PC-3 (cell line): ENCODE measurements at regions not wholly inside any gene's neighbourhood (a gene's known extent, or its start where the extent isn't known, plus 50 kb on each side); places are given as distances from the start of the nearest gene placed in this dataset.

ENCODE experiments used
- ATAC-seq: fragments of 200-7000 bp; cut with Tn5 transposase; 2 replicates; pipeline ENCODE4 v1.9.1; 2020; ENCODE audit warnings: mild to moderate bottlenecking, moderate library complexity
- BruUV-seq: library from RNA; stranded (reverse); fragments of 400-500 nt; replicated peaks from 2 replicates; lab custom pipeline; 2021; lab: Mats Ljungman, UMichigan
- CTCF ChIA-PET: fragments of 300-600 bp; sonication (Branson Sonifier 250); formaldehyde crosslinking; loops from one replicate; lab custom pipeline; 2022; ENCODE audit warnings: antibody characterized with exemption; lab: Charles Lee
- POLR2A ChIA-PET: fragments of 300-600 bp; sonication (Branson Sonifier 250); formaldehyde crosslinking; loops from one replicate; lab custom pipeline; 2022; ENCODE audit warnings: antibody characterized with exemption; ENCODE audit not compliant: unreplicated experiment; lab: Charles Lee
- DNase-seq: peaks from one replicate; pipeline ENCODE4 v3.0.0-alpha.2; 2015
- H2AFZ ChIP-seq: fragments of 300-600 bp; sonication (generic); 2 replicates; pipeline ENCODE4 v1.6.0; 2016; ENCODE audit warnings: antibody characterized with exemption, low read length
- H3F3A ChIP-seq: fragments of 300-600 bp; sonication (generic); one replicate; pipeline ENCODE4 v1.6.0; 2017; ENCODE audit warnings: antibody characterized with exemption, low read length, control low read depth, mild to moderate bottlenecking; ENCODE audit not compliant: unreplicated experiment
- H3K27ac ChIP-seq: fragments of 300-600 bp; sonication (generic); 2 replicates; pipeline ENCODE4 v1.5.1; 2016; ENCODE audit warnings: mild to moderate bottlenecking, low read length
- H3K27me3 ChIP-seq: fragments of 300-600 bp; sonication (generic); 2 replicates; pipeline ENCODE4 v1.6.1; 2016; ENCODE audit warnings: low read length, mixed read lengths
- H3K36me3 ChIP-seq: fragments of 300-600 bp; sonication (generic); 2 replicates; pipeline ENCODE4 v1.6.1; 2016; ENCODE audit warnings: low read depth, mixed run types, low read length, mixed read lengths
- H3K4me1 ChIP-seq: fragments of 300-600 bp; sonication (generic); 2 replicates; pipeline ENCODE4 v1.5.1; 2016; ENCODE audit warnings: low read length; ENCODE audit not compliant: insufficient read depth
- H3K4me2 ChIP-seq: fragments of 300-600 bp; sonication (generic); 2 replicates; pipeline ENCODE4 v1.6.0; 2016; ENCODE audit warnings: low read length
- H3K4me3 ChIP-seq: fragments of 300-600 bp; sonication (generic); 2 replicates; pipeline ENCODE4 v1.5.1; 2016; ENCODE audit warnings: mild to moderate bottlenecking, low read length, mixed read lengths
- H3K79me2 ChIP-seq: fragments of 300-600 bp; sonication (generic); 2 replicates; pipeline ENCODE4 v1.6.1; 2017; ENCODE audit warnings: low read length, mixed read lengths
- H3K9ac ChIP-seq: fragments of 300-600 bp; sonication (generic); 2 replicates; pipeline ENCODE4 v1.6.0; 2016; ENCODE audit warnings: mild to moderate bottlenecking, low read length
- H3K9me2 ChIP-seq: fragments of 300-600 bp; sonication (generic); replicated peaks from 2 replicates; pipeline ENCODE4 v1.6.1; 2016; ENCODE audit warnings: mixed run types, low read length, mixed read lengths
- H3K9me3 ChIP-seq: fragments of 300-600 bp; sonication (generic); 2 replicates; pipeline ENCODE4 v1.6.1; 2016; ENCODE audit warnings: low read length, mixed read lengths
- H4K20me1 ChIP-seq: fragments of 300-600 bp; sonication (generic); 2 replicates; pipeline ENCODE4 v1.6.1; 2016; ENCODE audit warnings: low read length, mixed read lengths
- CTCF ChIP-seq: fragments of 300-600 bp; sonication (generic); conservative IDR thresholded peaks from 2 replicates; pipeline ENCODE4 v1.5.1; 2017; ENCODE audit warnings: antibody characterized with exemption, low read depth, mild to moderate bottlenecking, low read length
- EZH2 ChIP-seq: fragments of 300-600 bp; sonication (generic); IDR thresholded peaks from one replicate; pipeline ENCODE4 v1.6.1; 2017; ENCODE audit warnings: antibody characterized with exemption, mild to moderate bottlenecking, low read length; ENCODE audit not compliant: unreplicated experiment
- EZH2phosphoT487 ChIP-seq: fragments of 300-600 bp; sonication (generic); IDR thresholded peaks from 2 replicates; pipeline ENCODE4 v1.6.1; 2018; ENCODE audit warnings: mild to moderate bottlenecking, antibody characterized with exemption, low read length, borderline replicate concordance
- intact Hi-C: fragments of 100-400 bp; cut with micrococcal nuclease; formaldehyde crosslinking; loops from 2 replicates; pipeline ENCODE4 v1.9.0; 2023

- H2AFZ ChIP-seq = no peak overlapping the region
- no peak for TF ChIP-seq EZH2phosphoT487
- no peak for TF ChIP-seq CTCF
- no peak for TF ChIP-seq EZH2
- no peaks in the 10 kb centered on the region for H4K20me1 ChIP-seq
- no peak overlapping the region for H3K4me3 ChIP-seq
- H3K79me2 ChIP-seq = no peaks in the 10 kb centered on the region
- no peaks in the 10 kb centered on the region; the same call in 1 of the 2 replicates for H3K4me1 ChIP-seq
- DNase-seq (no peak), ATAC-seq (no peak)
- no peaks in the 10 kb centered on the region for H3K27me3 ChIP-seq
- BruUV-seq = no TSS peak
- POLR2A ChIA-PET = no interaction called here
- H3K9me3 ChIP-seq = no peaks in the 10 kb centered on the region
- no peaks in the 10 kb centered on the region for H3K36me3 ChIP-seq
- no peak overlapping the region for H3K4me2 ChIP-seq
- no peak overlapping the region for H3K9ac ChIP-seq
- H3F3A ChIP-seq = no peaks in the 10 kb centered on the region
- H3K9me2 ChIP-seq = no peaks in the 10 kb centered on the region
- intact Hi-C loops = no loop called here
- CTCF ChIA-PET = no interaction called here
- no peak overlapping the region for H3K27ac ChIP-seq
Observed at GRCh38 chr5:152137063-152137462, 212.4 kb upstream of the GLRA1 start.

- ATAC-seq (no peak), DNase-seq (no peak)
- intact Hi-C loops = no loop called here
- Histone ChIP-seq H3K4me2 (no peak overlapping the region), H3K27ac (no peak overlapping the region), H3K79me2 (no peaks in the 10 kb centered on the region), H3K9me2 (no peaks in the 10 kb centered on the region), H3K9me3 (no peaks in the 10 kb centered on the region), H4K20me1 (no peaks in the 10 kb centered on the region), H3K4me3 (no peak overlapping the region), H2AFZ (no peak overlapping the region), H3K36me3 (no peaks in the 10 kb centered on the region), H3K27me3 (no peaks in the 10 kb centered on the region), H3K4me1 (no peaks in the 10 kb centered on the region; the same call in 1 of the 2 replicates), H3K9ac (no peak overlapping the region), H3F3A (no peaks in the 10 kb centered on the region)
- ChIA-PET POLR2A (no interaction called here), CTCF (no interaction called here)
- no TSS peak for BruUV-seq
- TF ChIP-seq CTCF = no peak
- no peak for TF ChIP-seq EZH2phosphoT487
Observed at GRCh38 chr5:152136321-152136720, 211.7 kb upstream of the GLRA1 start.

GRCh38 chr5:152135827-152136226, 211.2 kb upstream of the GLRA1 start:
- Histone ChIP-seq H3K9me2 (no peaks in the 10 kb centered on the region), H3K9ac (no peak overlapping the region), H3K27ac (no peak overlapping the region), H3K79me2 (no peaks in the 10 kb centered on the region), H3K27me3 (no peaks in the 10 kb centered on the region), H3K4me3 (no peak overlapping the region), H2AFZ (no peak overlapping the region), H3K4me1 (no peaks in the 10 kb centered on the region; the same call in 1 of the 2 replicates), H3K36me3 (no peaks in the 10 kb centered on the region), H3K4me2 (no peak overlapping the region), H4K20me1 (no peaks in the 10 kb centered on the region), H3K9me3 (no peaks in the 10 kb centered on the region), H3F3A (no peaks in the 10 kb centered on the region)
- POLR2A ChIA-PET = no interaction called here
- CTCF ChIA-PET = no interaction called here
- ATAC-seq (no peak), DNase-seq (no peak)
- no peak for TF ChIP-seq EZH2phosphoT487
- no peak for TF ChIP-seq EZH2
- TF ChIP-seq CTCF = no peak
- no TSS peak for BruUV-seq
- intact Hi-C loops = no loop called here
